HG02885 (cell line): ENCODE measurements at regions not wholly inside any gene's neighbourhood (a gene's known extent, or its start where the extent isn't known, plus 50 kb on each side); places are given as distances from the start of the nearest gene placed in this dataset.

Experiments
- ATAC-seq: cut with Tn5 transposase; IDR thresholded peaks from one replicate; pipeline ENCODE4 v1.9.1; 2021; ENCODE audit warnings: mild to moderate bottlenecking; ENCODE audit not compliant: unreplicated experiment, poor library complexity

- peak; percentile 18 for ATAC-seq
Measured at GRCh38 chr2:19810637-19811036, 91.1 kb downstream of the TTC32 start.

- ATAC-seq, result peak; percentile 75
Measured at GRCh38 chr2:19810148-19810547, 91.6 kb downstream of the TTC32 start.

DNA sequence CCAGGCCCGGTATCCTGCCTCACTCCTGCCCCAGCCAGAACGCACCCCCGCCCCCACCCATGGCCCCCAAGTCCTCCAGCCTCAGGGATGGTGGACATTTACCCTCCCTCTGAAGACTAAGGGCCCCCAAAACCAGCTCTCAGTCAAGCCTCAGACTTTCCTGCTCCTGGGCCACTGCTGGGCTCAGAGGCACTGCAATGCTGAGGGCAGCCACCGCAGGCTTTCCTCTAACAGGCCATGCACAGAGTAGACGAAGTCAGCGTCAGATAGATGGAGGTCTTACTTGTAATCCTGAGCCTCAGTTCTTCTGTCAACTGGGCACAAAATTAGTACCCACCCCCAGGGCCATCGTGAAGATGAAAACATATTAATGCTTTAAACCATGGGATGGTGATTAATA, 92.6 kb downstream of the TTC32 start:
- ATAC-seq, result no peak

GRCh38 chr2:19807866-19808265, 93.9 kb downstream of the TTC32 start:
- no peak for ATAC-seq

DNA sequence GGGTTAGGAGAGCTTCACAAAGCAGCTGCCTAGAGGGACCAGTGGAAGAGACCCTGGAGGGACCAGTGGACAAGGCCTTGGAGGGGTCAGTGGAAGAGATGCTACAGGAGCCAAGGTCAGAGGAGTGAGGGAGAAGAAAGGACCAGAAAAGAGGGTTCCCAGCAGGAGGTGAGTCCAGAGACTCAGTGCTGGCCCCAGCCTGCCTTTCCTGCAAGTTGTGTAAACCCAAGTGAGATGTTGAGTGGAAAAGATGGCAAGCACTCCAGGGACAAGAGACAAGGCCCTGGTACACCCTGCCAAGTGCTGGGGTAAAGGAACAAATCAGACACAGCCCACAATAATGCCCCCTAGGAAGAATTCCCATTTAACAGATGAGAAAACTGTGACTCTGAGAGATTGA, 94.4 kb downstream of the TTC32 start:
- no peak for ATAC-seq

- ATAC-seq, result no peak
Measured at GRCh38 chr2:19806591-19806990, 95.2 kb downstream of the TTC32 start.

- ATAC-seq, result no peak
Measured at GRCh38 chr2:19806131-19806530, 95.7 kb downstream of the TTC32 start.

- ATAC-seq, result no peak
Measured at GRCh38 chr2:19805266-19805665, 96.5 kb downstream of the TTC32 start.

DNA sequence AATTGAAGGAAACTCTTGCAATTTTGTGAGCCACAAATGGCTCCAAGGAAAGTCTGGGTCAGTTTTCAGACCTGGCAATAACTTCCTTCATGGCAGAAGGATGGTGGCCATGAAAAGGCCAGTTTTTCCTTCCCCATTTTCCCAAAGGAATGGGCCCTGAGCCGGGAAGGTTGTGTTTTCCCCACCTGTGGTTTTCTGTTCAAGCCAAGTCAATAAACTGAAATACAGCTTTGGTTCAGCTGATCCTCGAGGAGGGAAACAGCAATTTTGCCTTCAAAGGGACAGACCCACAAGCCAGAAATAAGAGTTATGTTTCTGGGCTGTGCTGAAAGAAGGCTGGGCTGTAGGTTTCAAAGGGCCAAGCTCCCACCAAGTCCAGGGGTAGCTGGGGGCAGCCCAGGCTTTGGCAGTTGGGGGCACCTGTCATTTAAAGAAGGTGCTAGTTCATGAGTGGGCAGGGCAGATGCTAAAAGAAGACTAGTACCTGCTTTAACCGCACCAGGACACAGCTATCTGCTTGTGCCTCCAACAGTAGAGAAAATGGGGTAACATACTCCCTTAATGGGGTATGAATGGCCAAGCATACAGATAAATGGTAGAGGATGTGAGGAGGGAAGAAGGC, 97.0 kb downstream of the TTC32 start:
- ATAC-seq, result no peak

DNA sequence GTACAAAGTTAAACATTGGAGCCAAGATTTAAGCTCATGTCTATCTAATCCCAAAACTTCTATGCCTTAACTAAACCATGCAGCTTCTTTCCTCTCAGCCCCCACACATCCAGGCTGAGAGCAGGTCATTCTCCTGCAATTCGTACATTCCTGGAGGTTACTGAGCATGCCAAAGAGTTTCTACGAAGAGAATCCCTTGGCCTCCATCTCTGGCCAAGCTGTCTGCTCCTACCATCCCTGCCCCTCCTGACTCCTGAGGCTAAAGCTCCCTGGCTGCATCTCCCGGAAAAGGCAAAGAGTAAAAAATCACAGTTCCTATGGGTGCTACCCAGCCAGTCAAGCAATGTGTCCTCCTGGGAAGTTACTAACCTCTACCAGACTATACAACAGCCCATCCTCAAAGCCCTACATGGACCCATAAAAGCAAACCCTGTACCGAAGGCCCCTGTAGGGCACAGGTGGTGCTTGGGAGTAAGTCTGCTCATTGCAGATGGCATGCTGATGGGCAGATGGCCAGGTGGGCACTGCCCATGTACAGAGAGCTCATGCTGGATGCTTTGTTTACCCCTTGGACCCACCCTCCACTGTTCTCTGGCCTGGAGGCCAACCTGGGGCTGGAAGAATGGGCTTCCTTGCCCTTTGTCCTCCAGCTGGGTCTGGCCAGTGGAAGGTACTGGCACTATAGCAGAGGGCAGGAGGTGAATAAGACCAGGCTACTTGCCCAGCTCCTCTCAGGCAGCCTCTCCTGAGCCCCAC, 99.5 kb downstream of the TTC32 start:
- ATAC-seq, result no peak

GRCh38 chr2:19801367-19802080, 100.3 kb downstream of the TTC32 start:
- no peak for ATAC-seq

- ATAC-seq, result no peak
Measured at GRCh38 chr2:19800796-19801195, 101.0 kb downstream of the TTC32 start.

GRCh38 chr2:19799881-19800780, 101.7 kb downstream of the TTC32 start:
- no peak for ATAC-seq

DNA sequence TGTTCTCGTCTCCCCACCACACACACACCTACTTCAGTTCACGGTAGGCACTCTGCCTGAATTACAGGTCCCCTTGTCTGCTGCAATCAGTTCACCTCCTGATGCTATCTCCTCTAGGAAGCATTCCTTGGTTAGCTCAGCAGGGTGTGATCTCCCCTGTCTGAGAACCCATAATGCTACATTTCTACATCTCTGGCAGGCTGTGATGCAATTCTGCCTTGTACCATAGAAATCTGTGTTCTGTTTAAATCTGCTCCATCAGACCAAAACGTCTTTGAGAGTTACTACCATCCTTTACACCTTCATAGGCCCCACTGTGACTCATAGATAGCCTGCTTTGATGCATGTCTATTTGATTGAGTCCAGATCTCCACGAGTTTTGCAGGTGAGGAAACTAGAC, 103.9 kb downstream of the TTC32 start:
- no peak for ATAC-seq

GRCh38 chr2:19797243-19797810, 104.5 kb downstream of the TTC32 start:
- ATAC-seq, result no peak

- no peak for ATAC-seq
Measured at GRCh38 chr2:19796035-19796695, 105.6 kb downstream of the TTC32 start.

- no peak for ATAC-seq
Measured at GRCh38 chr2:19793132-19793750, 108.5 kb downstream of the TTC32 start.

- ATAC-seq, result no peak
Measured at GRCh38 chr2:19790291-19790690, 111.5 kb downstream of the TTC32 start.

DNA sequence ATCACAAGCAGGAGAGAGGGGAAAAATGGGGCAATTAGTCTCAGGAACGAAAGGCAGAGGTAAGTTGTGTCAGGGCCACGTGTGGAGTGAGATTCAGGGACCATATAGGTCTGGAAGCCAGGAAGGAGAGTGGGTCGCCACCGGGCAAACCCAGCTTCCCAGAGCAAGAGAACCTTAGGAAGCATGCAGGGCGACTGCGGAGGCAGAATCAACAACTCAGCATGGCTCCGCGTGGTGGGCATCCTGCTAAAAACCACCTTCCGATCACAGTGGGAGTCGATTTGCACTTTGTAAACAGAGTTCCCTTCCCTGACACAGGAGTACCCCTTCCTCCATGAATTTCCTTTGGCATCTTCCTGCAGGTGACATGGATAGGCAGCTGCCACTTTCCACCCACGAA, 114.6 kb downstream of the TTC32 start:
- no peak for ATAC-seq
